ENCODE measurements at regions not wholly inside any gene's neighbourhood (a gene's known extent, or its start where the extent isn't known, plus 50 kb on each side); places are given as distances from the start of the nearest gene placed in this dataset.

- no peak for DNase-seq (ENCODE audit: low read depth)
- H3K27me3 ChIP-seq (ENCODE audit: control insufficient read depth, insufficient read depth, low read length) = peaks cover 3% of the 10 kb centered on the region
- H3K4me3 ChIP-seq (ENCODE audit: low read depth, low read length) = no peak overlapping the region
- H3K36me3 ChIP-seq (ENCODE audit: control insufficient read depth, insufficient read depth, low read length) = no peaks in the 10 kb centered on the region
- TF ChIP-seq, protein P1, sequence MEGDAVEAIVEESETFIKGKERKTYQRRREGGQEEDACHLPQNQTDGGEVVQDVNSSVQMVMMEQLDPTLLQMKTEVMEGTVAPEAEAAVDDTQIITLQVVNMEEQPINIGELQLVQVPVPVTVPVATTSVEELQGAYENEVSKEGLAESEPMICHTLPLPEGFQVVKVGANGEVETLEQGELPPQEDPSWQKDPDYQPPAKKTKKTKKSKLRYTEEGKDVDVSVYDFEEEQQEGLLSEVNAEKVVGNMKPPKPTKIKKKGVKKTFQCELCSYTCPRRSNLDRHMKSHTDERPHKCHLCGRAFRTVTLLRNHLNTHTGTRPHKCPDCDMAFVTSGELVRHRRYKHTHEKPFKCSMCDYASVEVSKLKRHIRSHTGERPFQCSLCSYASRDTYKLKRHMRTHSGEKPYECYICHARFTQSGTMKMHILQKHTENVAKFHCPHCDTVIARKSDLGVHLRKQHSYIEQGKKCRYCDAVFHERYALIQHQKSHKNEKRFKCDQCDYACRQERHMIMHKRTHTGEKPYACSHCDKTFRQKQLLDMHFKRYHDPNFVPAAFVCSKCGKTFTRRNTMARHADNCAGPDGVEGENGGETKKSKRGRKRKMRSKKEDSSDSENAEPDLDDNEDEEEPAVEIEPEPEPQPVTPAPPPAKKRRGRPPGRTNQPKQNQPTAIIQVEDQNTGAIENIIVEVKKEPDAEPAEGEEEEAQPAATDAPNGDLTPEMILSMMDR (IDR thresholded peaks at IDR 0.05; ENCODE audit: insufficient read depth, low read length, poor library complexity, severe bottlenecking) = no peak
Measured at GRCh38 chr13:95444006-95444730, 108.4 kb upstream of the CLDN10 start.

DNA sequence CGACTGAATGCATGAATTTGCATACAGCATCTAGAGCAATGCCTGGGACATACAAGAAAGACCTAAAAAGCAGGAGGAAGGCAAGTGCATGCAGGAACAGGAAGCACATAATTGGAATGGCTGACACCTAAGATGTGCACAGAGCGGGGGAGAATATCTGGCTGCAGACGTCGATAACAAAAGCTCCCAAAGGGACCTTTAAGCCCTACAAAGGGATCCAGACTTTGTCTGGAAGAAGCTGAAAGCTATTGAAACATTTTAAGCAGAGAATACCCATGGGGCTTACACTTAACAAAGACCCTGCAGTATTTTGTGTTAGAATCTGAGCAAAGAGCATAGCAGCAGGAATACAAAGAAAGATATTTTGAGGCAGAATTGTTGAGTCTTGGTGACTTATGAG lies 107.4 kb upstream of the CLDN10 start:
- no peak for DNase-seq (ENCODE audit: low read depth)
- H3K4me3 ChIP-seq (ENCODE audit: low read depth, low read length) = no peak overlapping the region
- no peaks in the 10 kb centered on the region for H3K36me3 ChIP-seq (ENCODE audit: control insufficient read depth, insufficient read depth, low read length)
- TF ChIP-seq, protein P1 (IDR thresholded peaks at IDR 0.05; ENCODE audit: insufficient read depth, low read length, poor library complexity, severe bottlenecking) = no peak
- peaks cover 3% of the 10 kb centered on the region for H3K27me3 ChIP-seq (ENCODE audit: control insufficient read depth, insufficient read depth, low read length)

GRCh38 chr13:95447814-95448213 lies 104.7 kb upstream of the CLDN10 start:
- TF ChIP-seq, protein P1 (IDR thresholded peaks at IDR 0.05; ENCODE audit: insufficient read depth, low read length, poor library complexity, severe bottlenecking) = no peak
- no peak for DNase-seq (ENCODE audit: low read depth)
- peaks cover 5% of the 10 kb centered on the region for H3K27me3 ChIP-seq (ENCODE audit: control insufficient read depth, insufficient read depth, low read length)
- no peaks in the 10 kb centered on the region for H3K36me3 ChIP-seq (ENCODE audit: control insufficient read depth, insufficient read depth, low read length)
- H3K4me3 ChIP-seq (ENCODE audit: low read depth, low read length) = no peak overlapping the region

DNA sequence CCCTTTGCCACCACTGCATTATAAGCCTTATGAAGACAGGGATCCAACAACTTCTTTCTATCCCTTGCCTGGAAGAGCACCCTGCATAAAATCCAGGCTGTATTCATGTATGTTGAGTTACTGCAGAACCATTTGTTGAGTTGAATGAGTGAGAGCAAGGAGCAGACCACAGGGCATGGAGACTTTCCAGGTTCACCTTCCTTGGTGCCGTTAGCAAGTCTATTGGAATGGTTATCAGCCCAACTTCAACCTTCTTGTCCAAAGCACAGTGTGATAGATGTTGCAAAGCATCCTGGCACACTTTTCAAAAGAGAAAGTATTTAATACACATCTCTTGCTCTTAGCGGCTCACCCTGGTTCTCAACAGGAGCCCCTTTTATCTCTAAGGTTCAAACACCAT lies 100.9 kb upstream of the CLDN10 start:
- no peaks in the 10 kb centered on the region for H3K36me3 ChIP-seq (ENCODE audit: control insufficient read depth, insufficient read depth, low read length)
- TF ChIP-seq, protein P1 (IDR thresholded peaks at IDR 0.05; ENCODE audit: insufficient read depth, low read length, poor library complexity, severe bottlenecking) = no peak
- DNase-seq (ENCODE audit: low read depth) = no peak
- H3K4me3 ChIP-seq (ENCODE audit: low read depth, low read length) = no peak overlapping the region
- H3K27me3 ChIP-seq (ENCODE audit: control insufficient read depth, insufficient read depth, low read length) = peaks cover 2% of the 10 kb centered on the region

- DNase-seq (ENCODE audit: low read depth) = no peak
- TF ChIP-seq, protein P1 (IDR thresholded peaks at IDR 0.05; ENCODE audit: insufficient read depth, low read length, poor library complexity, severe bottlenecking) = no peak
- Histone ChIP-seq H3K27me3 (ENCODE audit: control insufficient read depth, insufficient read depth, low read length) (peaks cover 2% of the 10 kb centered on the region), H3K4me3 (ENCODE audit: low read depth, low read length) (no peak overlapping the region), H3K36me3 (ENCODE audit: control insufficient read depth, insufficient read depth, low read length) (no peaks in the 10 kb centered on the region)
Measured at GRCh38 chr13:95452375-95452774, 100.1 kb upstream of the CLDN10 start.

GRCh38 chr13:95455782-95456181 lies 96.7 kb upstream of the CLDN10 start:
- TF ChIP-seq, protein P1 (IDR thresholded peaks at IDR 0.05; ENCODE audit: insufficient read depth, low read length, poor library complexity, severe bottlenecking) = no peak
- H3K27me3 ChIP-seq (ENCODE audit: control insufficient read depth, insufficient read depth, low read length) = peaks cover 2% of the 10 kb centered on the region
- H3K36me3 ChIP-seq (ENCODE audit: control insufficient read depth, insufficient read depth, low read length) = no peaks in the 10 kb centered on the region
- H3K4me3 ChIP-seq (ENCODE audit: low read depth, low read length) = no peak overlapping the region
- DNase-seq (ENCODE audit: low read depth) = no peak
